Smooth muscle cell (in vitro differentiated cells): ENCODE measurements at regions not wholly inside any gene's neighbourhood (a gene's known extent, or its start where the extent isn't known, plus 50 kb on each side); places are given as distances from the start of the nearest gene placed in this dataset.

Source experiments
- DNase-seq: peaks from one replicate; lab custom pipeline; 2025; ENCODE audit not compliant: unreplicated experiment; lab: John Stamatoyannopoulos, UW
- H2AFZ ChIP-seq: fragments of 200-600 bp; sonication (generic); 2 replicates; pipeline ENCODE4 v1.6.0; 2016; ENCODE audit warnings: antibody characterized with exemption, low read depth, mild to moderate bottlenecking
- H3F3A ChIP-seq: fragments of 200-600 bp; sonication (generic); 2 replicates; pipeline ENCODE4 v1.6.0; 2017; ENCODE audit warnings: antibody characterized with exemption, low read depth
- H3K27ac ChIP-seq: fragments of 200-600 bp; sonication (generic); 2 replicates; pipeline ENCODE4 v1.5.1; 2016; ENCODE audit warnings: low read depth, mild to moderate bottlenecking
- H3K27me3 ChIP-seq: fragments of 200-600 bp; sonication (generic); 2 replicates; pipeline ENCODE4 v1.6.1; 2016; ENCODE audit warnings: low read depth, mild to moderate bottlenecking
- H3K36me3 ChIP-seq: fragments of 200-600 bp; sonication (generic); 2 replicates; pipeline ENCODE4 v1.5.1; 2016; ENCODE audit warnings: low read depth
- H3K4me1 ChIP-seq: fragments of 200-600 bp; sonication (generic); 2 replicates; pipeline ENCODE4 v1.5.1; 2016; ENCODE audit warnings: low read depth
- H3K4me2 ChIP-seq: fragments of 200-600 bp; sonication (generic); 2 replicates; pipeline ENCODE4 v1.6.0; 2016; ENCODE audit warnings: mild to moderate bottlenecking
- H3K4me3 ChIP-seq: fragments of 200-600 bp; sonication (generic); 2 replicates; pipeline ENCODE4 v1.5.1; 2016; ENCODE audit warnings: mild to moderate bottlenecking
- H3K79me2 ChIP-seq: fragments of 200-600 bp; sonication (generic); 2 replicates; pipeline ENCODE4 v1.6.0; 2016; ENCODE audit warnings: low read depth, mild to moderate bottlenecking
- H3K9ac ChIP-seq: fragments of 200-600 bp; sonication (generic); 2 replicates; pipeline ENCODE4 v1.6.0; 2016; ENCODE audit warnings: low read depth
- H3K9me3 ChIP-seq: fragments of 200-600 bp; sonication (generic); replicated peaks from 2 replicates; pipeline ENCODE4 v1.5.1; 2016; ENCODE audit warnings: low read depth
- H4K20me1 ChIP-seq: fragments of 200-600 bp; sonication (generic); 2 replicates; pipeline ENCODE4 v1.6.0; 2016; ENCODE audit warnings: low read depth
- WGBS: methylation state at CpG from one replicate; pipeline ENCODE4 v1.1.7; 2016; ENCODE audit warnings: low lambda C conversion rate; 5-methylcytosine and 5-hydroxymethylcytosine counted together
- TF ChIP-seq, protein P1 (sequence below): fragments of 200-600 bp; sonication (generic); IDR thresholded peaks from 2 replicates; pipeline ENCODE4 v1.5.1; 2017; ENCODE audit warnings: borderline replicate concordance, mild to moderate bottlenecking, antibody characterized with exemption; ENCODE audit not compliant: insufficient read depth, poor library complexity, severe bottlenecking

DNA sequence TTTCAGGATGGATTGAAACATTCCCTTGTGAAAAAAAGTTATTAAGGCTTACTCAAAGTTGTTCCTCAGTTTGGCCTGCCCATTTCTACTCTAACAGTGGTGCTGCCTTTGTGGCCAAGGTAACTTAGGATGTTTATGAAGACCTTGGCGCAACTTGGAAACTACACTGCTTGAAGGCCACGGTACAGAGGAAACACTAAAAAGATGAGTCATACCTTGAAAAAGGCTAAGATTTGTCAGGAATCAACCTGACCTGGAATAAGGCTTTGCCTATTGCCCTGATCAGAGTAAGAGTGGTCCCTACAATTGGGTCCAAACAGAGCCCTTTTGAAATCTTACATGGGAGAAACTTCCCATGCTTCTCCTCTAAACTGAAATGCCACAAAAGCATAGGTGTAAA lies 119.9 kb upstream of the MOCS1 start:
- Histone ChIP-seq H3K9me3 (no peaks in the 10 kb centered on the region), H3F3A (no peaks in the 10 kb centered on the region), H3K4me1 (no peaks in the 10 kb centered on the region), H3K27me3 (no peaks in the 10 kb centered on the region), H3K36me3 (no peaks in the 10 kb centered on the region), H3K4me3 (no peak overlapping the region), H3K9ac (no peak overlapping the region), H4K20me1 (no peaks in the 10 kb centered on the region), H3K4me2 (no peak overlapping the region), H3K79me2 (no peaks in the 10 kb centered on the region), H2AFZ (no peak overlapping the region), H3K27ac (no peak overlapping the region)
- TF ChIP-seq, protein P1, sequence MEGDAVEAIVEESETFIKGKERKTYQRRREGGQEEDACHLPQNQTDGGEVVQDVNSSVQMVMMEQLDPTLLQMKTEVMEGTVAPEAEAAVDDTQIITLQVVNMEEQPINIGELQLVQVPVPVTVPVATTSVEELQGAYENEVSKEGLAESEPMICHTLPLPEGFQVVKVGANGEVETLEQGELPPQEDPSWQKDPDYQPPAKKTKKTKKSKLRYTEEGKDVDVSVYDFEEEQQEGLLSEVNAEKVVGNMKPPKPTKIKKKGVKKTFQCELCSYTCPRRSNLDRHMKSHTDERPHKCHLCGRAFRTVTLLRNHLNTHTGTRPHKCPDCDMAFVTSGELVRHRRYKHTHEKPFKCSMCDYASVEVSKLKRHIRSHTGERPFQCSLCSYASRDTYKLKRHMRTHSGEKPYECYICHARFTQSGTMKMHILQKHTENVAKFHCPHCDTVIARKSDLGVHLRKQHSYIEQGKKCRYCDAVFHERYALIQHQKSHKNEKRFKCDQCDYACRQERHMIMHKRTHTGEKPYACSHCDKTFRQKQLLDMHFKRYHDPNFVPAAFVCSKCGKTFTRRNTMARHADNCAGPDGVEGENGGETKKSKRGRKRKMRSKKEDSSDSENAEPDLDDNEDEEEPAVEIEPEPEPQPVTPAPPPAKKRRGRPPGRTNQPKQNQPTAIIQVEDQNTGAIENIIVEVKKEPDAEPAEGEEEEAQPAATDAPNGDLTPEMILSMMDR = no peak
- WGBS = 64% methylated on average over 2 of the region's 2 CpGs
- DNase-seq = no peak

DNA sequence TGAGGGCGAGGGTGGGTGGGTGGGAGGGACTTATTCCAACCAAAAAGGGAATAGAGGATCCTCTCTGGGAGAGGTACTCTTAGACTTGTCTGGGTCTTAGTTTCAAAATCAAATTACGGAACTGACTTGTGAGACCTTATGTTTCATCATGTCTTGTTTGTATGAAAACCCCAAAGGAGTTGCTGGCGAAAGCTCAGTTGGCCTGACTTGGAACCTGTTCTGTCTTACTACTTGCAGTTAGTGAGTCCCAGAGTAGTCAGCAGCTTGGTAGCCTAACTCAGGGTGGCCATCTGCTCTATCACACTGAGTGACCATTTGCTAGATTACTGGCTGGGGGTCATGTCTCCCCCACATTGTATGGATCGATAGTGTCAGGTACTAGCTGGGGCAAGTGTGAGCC lies 114.9 kb upstream of the MOCS1 start:
- Histone ChIP-seq H3K4me3 (no peak overlapping the region), H3K36me3 (no peaks in the 10 kb centered on the region), H3K9ac (no peak overlapping the region), H3K27ac (no peak overlapping the region), H4K20me1 (no peaks in the 10 kb centered on the region), H3K4me1 (no peaks in the 10 kb centered on the region), H3F3A (no peaks in the 10 kb centered on the region), H3K4me2 (no peak overlapping the region), H3K9me3 (no peaks in the 10 kb centered on the region), H3K27me3 (peaks cover 3% of the 10 kb centered on the region), H2AFZ (no peak overlapping the region), H3K79me2 (no peaks in the 10 kb centered on the region)
- no peak for DNase-seq
- TF ChIP-seq, protein P1 = no peak
- WGBS = 93% methylated on average over 4 of the region's 4 CpGs

DNA sequence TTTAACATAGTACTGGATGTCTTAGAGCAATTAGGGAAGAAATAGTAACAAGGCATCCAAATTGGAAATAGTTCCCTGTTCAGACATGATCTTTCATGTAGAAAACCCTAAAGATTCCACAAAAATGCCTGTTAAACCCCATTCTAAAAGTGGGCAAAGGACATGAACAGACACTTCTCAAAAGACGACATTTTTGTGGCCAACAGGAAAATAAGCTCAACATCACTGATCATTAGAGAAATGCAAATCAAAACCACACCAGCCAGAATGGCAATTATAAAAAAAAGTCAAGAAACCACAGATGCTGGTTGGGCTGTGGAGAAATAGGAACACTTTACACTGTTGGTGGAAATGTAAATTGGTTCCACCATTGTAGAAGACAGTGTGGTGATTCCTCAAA lies 109.9 kb upstream of the MOCS1 start:
- Histone ChIP-seq H3K4me1 (no peaks in the 10 kb centered on the region), H3K79me2 (no peaks in the 10 kb centered on the region), H3K36me3 (no peaks in the 10 kb centered on the region), H3K27me3 (peaks cover 3% of the 10 kb centered on the region), H3K4me3 (no peak overlapping the region), H3K9ac (no peak overlapping the region), H3K4me2 (no peak overlapping the region), H3K9me3 (no peaks in the 10 kb centered on the region), H4K20me1 (no peaks in the 10 kb centered on the region), H3F3A (no peaks in the 10 kb centered on the region), H2AFZ (no peak overlapping the region), H3K27ac (no peak overlapping the region)
- 67% methylated on average over 1 of the region's 1 CpG for WGBS
- TF ChIP-seq, protein P1 = no peak
- DNase-seq = no peak

DNA sequence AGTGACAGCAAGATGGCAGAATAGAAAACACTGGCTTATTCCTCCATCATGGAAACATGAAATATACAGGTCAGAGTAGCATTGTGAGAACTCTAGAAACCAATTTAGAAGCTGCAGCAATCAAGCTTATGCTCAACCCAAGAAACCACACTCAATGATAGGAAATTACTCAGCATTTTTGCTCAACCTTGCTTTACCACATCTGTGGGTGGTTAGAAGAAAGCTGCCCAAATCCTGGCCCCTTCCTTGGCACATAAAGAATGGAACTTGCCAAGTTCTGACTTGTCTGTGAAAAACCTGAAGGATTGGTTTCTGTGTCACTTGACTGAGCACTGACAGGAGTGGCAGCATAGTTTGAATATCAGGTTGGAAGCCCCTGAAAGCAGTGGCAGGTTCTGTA lies 108.0 kb upstream of the MOCS1 start:
- no peaks in the 10 kb centered on the region for H3K79me2 ChIP-seq
- H3K9me3 ChIP-seq = no peaks in the 10 kb centered on the region
- no peaks in the 10 kb centered on the region for H3F3A ChIP-seq
- DNase-seq = no peak
- H3K36me3 ChIP-seq = no peaks in the 10 kb centered on the region
- no peak overlapping the region for H3K4me3 ChIP-seq
- no peak overlapping the region for H3K27ac ChIP-seq
- no peak overlapping the region for H3K4me2 ChIP-seq
- TF ChIP-seq, protein P1 = no peak
- H3K27me3 ChIP-seq = no peaks in the 10 kb centered on the region
- H3K4me1 ChIP-seq = no peaks in the 10 kb centered on the region
- H3K9ac ChIP-seq = no peak overlapping the region
- no peaks in the 10 kb centered on the region for H4K20me1 ChIP-seq
- no peak overlapping the region for H2AFZ ChIP-seq
